Nephron (organoid): ENCODE measurements at regions not wholly inside any gene's neighbourhood (a gene's known extent, or its start where the extent isn't known, plus 50 kb on each side); places are given as distances from the start of the nearest gene placed in this dataset.

Source experiments
- H3K27ac Mint-ChIP-seq, 3 experiments: 2 replicates each; pipeline ENCODE4 v1.8.0; 2020; ENCODE audit warnings: mixed read lengths in 3 of 3, mild to moderate bottlenecking in 2 of 3, moderate library complexity in 1 of 3
- H3K27me3 Mint-ChIP-seq: 2 replicates; pipeline ENCODE4 v1.8.0; 2021; ENCODE audit warnings: low read depth, mild to moderate bottlenecking, moderate library complexity, mixed read lengths
- H3K36me3 Mint-ChIP-seq: 2 replicates; pipeline ENCODE4 v1.8.0; 2020; ENCODE audit warnings: low read depth, mixed read lengths
- H3K4me1 Mint-ChIP-seq: 2 replicates; pipeline ENCODE4 v1.8.0; 2020; ENCODE audit warnings: mixed read lengths
- H3K4me3 Mint-ChIP-seq, 3 experiments: 2 replicates each; pipeline ENCODE4 v1.8.0; 2020; ENCODE audit warnings: mild to moderate bottlenecking in 3 of 3, mixed read lengths in 3 of 3, moderate library complexity in 2 of 3
- H3K9me3 Mint-ChIP-seq: 2 replicates; pipeline ENCODE4 v1.8.0; 2020; ENCODE audit warnings: mixed read lengths
- TF ChIP-seq, protein P1 (sequence below), 3 experiments: fragments of 200-600 bp; sonication (generic); IDR thresholded peaks; one replicate each; pipeline ENCODE4 v1.5.0; 2021; ENCODE audit warnings: antibody characterized with exemption in 3 of 3; ENCODE audit not compliant: unreplicated experiment in 3 of 3

DNA sequence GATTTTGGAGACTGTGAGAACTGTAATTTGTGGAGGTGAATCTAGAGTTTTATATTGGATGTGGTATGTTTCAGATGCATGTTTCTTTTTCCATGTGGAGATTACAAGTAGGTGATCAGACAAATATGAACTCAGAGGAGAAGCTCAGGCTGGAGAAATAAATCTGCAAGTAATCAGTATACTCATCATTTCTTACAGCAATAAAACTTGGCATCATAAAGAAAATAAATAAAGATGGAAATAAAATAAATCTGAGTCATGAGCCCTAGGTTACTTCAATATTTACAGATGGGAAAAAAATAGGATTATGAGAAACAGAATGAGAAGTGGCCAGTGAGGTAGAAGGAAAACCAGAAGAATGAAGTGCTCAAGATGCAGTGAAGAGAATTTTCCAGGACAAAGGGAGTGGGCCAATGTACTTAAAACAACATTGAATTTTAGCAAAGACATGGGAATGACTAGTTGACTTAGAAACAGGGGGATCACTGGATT is 453.8 kb downstream of the DSC3 start:
- no peak overlapping the region for H3K27ac Mint-ChIP-seq
- no peaks in the 10 kb centered on the region for H3K9me3 Mint-ChIP-seq
- no peak overlapping the region for H3K4me3 Mint-ChIP-seq
- TF ChIP-seq, protein P1, sequence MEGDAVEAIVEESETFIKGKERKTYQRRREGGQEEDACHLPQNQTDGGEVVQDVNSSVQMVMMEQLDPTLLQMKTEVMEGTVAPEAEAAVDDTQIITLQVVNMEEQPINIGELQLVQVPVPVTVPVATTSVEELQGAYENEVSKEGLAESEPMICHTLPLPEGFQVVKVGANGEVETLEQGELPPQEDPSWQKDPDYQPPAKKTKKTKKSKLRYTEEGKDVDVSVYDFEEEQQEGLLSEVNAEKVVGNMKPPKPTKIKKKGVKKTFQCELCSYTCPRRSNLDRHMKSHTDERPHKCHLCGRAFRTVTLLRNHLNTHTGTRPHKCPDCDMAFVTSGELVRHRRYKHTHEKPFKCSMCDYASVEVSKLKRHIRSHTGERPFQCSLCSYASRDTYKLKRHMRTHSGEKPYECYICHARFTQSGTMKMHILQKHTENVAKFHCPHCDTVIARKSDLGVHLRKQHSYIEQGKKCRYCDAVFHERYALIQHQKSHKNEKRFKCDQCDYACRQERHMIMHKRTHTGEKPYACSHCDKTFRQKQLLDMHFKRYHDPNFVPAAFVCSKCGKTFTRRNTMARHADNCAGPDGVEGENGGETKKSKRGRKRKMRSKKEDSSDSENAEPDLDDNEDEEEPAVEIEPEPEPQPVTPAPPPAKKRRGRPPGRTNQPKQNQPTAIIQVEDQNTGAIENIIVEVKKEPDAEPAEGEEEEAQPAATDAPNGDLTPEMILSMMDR (IDR thresholded peaks at IDR 0.05; ENCODE audit: unreplicated experiment in 3 of 3): no peak
- H3K36me3 Mint-ChIP-seq: no peaks in the 10 kb centered on the region
- no peaks in the 10 kb centered on the region for H3K27me3 Mint-ChIP-seq
- H3K4me1 Mint-ChIP-seq: no peaks in the 10 kb centered on the region

DNA sequence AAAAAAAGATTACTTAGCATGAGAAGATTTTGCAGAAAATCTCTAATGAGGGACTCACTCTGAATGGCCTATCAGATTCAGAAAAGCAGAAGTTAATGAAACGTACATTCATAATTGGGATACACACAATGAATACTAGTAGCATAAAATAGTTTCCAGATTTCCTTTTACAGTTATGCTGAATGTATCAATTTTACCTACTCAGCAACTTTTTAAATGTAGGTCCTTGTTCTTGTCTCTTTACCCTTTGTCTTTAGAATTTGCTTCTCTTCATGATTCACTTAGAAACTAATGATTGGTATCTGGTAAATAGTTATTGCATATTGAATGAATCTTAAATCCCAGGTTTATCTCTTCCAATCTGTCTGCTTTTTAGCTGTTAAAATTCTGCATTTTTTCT is 458.8 kb downstream of the DSC3 start:
- Mint-ChIP-seq H3K27ac (no peak overlapping the region), H3K4me3 (no peak overlapping the region), H3K9me3 (no peaks in the 10 kb centered on the region), H3K4me1 (no peaks in the 10 kb centered on the region), H3K27me3 (no peaks in the 10 kb centered on the region), H3K36me3 (no peaks in the 10 kb centered on the region)
- TF ChIP-seq, protein P1 (IDR thresholded peaks at IDR 0.05; ENCODE audit: unreplicated experiment in 3 of 3): no peak

DNA sequence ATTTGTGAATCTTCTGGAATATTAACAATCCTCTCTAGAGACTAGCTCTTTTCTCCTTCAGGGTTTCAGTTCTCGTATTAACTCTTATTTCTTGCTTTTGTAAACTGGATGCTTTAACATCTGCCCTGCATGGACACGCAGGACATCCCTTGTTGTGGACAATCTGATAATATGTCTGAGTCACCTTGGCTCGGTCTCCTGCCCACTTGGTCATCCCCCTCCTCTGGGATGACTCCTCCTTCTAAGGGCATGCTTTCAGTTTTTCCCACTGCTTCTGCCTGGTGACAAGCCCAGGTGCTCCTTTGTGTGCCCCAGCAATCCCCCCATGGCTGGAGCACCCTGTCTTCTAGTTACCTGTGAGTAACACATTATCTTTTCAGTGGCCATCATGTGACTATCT is 460.5 kb downstream of the DSC3 start:
- Mint-ChIP-seq H3K9me3 (no peaks in the 10 kb centered on the region), H3K4me3 (no peak overlapping the region), H3K4me1 (no peaks in the 10 kb centered on the region), H3K27me3 (no peaks in the 10 kb centered on the region), H3K27ac (no peak overlapping the region), H3K36me3 (no peaks in the 10 kb centered on the region)
- TF ChIP-seq, protein P1 (IDR thresholded peaks at IDR 0.05; ENCODE audit: unreplicated experiment in 3 of 3): no peak

DNA sequence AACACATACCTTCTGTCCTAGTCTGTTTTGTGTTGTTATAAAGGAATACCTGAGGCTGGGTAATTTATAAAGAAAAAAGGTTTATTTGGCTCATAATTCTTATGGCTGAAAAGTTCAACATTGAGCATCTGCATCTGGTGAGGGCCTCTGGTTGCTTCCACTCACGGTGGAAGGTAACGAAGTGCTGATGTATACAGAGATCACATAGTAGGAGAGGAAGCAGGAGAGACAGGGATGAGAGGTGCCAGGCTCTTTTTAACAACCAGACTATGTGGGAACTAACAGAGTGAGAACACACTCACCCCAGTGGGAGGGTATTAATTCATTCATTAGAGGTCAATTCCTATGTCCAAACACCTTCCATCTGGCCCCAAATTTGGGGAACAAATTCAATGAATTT is 463.8 kb downstream of the DSC3 start:
- no peaks in the 10 kb centered on the region for H3K9me3 Mint-ChIP-seq
- no peaks in the 10 kb centered on the region for H3K27me3 Mint-ChIP-seq
- no peaks in the 10 kb centered on the region for H3K4me1 Mint-ChIP-seq

DNA sequence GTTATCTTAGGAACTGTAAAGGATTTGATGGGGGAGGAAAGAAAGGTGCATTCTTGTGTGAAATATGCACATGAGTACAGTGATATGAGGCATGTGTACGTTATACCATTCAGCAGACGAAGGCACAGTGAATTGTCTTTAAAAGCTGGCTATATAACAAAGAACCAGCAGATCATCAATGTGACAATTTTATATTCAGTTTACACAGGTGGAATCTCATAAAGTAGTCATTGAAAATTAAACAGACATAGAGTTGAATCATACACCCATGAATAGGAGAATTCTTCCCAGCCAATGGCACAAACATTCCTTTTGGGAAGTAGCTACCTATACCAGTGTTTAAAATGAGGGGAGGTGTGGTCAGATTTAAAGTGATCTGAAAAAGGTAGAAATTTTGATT is 470.3 kb downstream of the DSC3 start:
- H3K36me3 Mint-ChIP-seq: no peaks in the 10 kb centered on the region
- H3K4me1 Mint-ChIP-seq: no peaks in the 10 kb centered on the region
- H3K27ac Mint-ChIP-seq: no peak overlapping the region
- H3K4me3 Mint-ChIP-seq: no peak overlapping the region
- H3K9me3 Mint-ChIP-seq: no peaks in the 10 kb centered on the region
- TF ChIP-seq, protein P1 (IDR thresholded peaks at IDR 0.05; ENCODE audit: unreplicated experiment in 3 of 3): no peak
- no peaks in the 10 kb centered on the region for H3K27me3 Mint-ChIP-seq

More for the DNA sequence above, 463.8 kb downstream of the DSC3 start:
- Mint-ChIP-seq H3K27ac (no peak overlapping the region), H3K4me3 (no peak overlapping the region), H3K36me3 (no peaks in the 10 kb centered on the region)
- TF ChIP-seq, protein P1 (IDR thresholded peaks at IDR 0.05; ENCODE audit: unreplicated experiment in 3 of 3): no peak

DNA sequence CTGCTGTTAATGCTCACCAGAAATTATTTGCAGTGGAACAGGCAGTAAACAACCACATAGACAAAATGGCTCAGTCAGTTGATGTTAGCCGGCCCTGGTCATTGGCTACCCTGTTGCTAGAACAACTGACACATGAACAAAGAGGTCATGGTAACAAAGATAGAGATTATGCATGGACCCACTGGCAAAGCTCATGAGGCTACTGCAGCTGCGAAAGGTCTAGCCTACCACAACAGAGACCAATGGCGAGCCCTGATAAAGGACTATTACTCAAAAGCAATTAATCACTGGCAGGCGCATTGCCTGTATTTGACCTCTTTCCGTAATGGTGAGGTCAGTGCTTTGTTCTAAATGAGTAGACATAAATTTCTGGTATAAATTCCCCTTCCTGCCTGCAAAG is 474.2 kb downstream of the DSC3 start:
- Mint-ChIP-seq H3K9me3 (no peaks in the 10 kb centered on the region), H3K4me1 (no peaks in the 10 kb centered on the region), H3K36me3 (no peaks in the 10 kb centered on the region), H3K27me3 (no peaks in the 10 kb centered on the region), H3K27ac (no peak overlapping the region), H3K4me3 (no peak overlapping the region)
- TF ChIP-seq, protein P1 (IDR thresholded peaks at IDR 0.05; ENCODE audit: unreplicated experiment in 3 of 3): no peak
